ENCODE measurements at regions not wholly inside any gene's neighbourhood (a gene's known extent, or its start where the extent isn't known, plus 50 kb on each side); places are given as distances from the start of the nearest gene placed in this dataset.
"Not testable (repeated sequence)": the region's sequence is repeated elsewhere in the genome, so short reads cannot be mapped to it uniquely, and the experiment has no call there.

GRCh38 chr5:83800201-83800600 is 79.5 kb upstream of the HAPLN1 start:
- DNase-seq: no peak

DNA sequence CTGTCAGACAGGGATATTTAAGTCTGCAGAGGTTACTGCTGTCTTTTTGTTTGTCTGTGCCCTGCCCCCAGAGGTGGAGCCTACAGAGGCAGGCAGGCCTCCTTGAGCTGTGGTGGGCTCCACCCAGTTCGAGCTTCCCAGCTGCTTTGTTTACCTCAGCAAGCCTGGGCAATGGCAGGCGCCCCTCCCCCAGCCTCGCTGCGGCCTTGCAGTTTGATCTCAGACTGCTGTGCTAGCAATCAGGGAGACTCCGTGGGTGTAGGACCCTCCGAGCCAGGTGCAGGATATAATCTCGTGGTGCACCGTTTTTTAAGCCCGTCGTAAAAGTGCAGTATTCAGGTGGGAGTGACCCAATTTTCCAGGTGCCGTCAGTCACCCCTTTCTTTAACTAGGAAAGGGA is 78.4 kb upstream of the HAPLN1 start:
- not testable (repeated sequence) for DNase-seq

DNA sequence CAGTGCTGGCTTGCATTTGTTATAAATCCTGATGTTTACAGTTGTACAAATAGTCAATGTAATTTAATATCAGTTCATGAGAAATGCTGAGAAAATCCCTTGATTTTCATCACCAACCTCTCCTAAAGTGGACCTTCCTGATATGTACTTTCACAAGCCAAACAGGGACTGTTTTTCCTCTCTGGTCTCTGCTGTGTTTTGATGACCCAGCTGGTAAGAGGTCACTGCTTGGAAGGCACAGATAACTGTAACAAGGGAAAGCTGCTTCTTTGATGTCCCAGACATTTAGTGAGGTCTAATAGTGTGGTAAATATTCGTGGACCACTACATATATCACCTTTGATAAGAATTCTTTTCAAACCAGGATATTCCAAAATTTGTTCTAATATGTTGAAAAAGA is 68.7 kb upstream of the HAPLN1 start:
- DNase-seq: no peak

GRCh38 chr5:83787631-83788030 is 67.0 kb upstream of the HAPLN1 start:
- no peak for DNase-seq

DNA sequence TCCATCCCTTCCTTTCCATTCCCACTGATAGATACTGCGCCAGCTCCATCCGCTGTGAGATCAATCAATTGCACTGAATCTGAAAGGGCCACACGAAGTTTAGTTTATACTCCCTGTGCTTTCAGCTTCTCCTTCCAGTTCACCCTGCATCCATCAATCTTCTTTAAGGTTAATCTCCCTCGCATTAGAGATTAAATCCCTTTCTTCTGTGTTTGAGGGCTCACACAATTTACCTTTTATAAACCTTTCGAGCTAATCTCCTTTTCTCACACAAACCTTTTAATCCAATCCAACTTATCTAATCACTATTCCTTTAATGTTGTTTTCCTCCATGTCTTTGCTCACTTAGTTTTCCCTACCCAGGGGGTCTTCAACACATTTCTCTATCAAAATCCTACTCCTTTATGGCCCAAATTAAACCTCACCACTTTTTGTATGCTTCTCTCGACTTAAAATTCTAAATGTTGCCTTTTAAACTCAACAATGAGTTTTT is 64.6 kb upstream of the HAPLN1 start:
- no peak for DNase-seq

DNA sequence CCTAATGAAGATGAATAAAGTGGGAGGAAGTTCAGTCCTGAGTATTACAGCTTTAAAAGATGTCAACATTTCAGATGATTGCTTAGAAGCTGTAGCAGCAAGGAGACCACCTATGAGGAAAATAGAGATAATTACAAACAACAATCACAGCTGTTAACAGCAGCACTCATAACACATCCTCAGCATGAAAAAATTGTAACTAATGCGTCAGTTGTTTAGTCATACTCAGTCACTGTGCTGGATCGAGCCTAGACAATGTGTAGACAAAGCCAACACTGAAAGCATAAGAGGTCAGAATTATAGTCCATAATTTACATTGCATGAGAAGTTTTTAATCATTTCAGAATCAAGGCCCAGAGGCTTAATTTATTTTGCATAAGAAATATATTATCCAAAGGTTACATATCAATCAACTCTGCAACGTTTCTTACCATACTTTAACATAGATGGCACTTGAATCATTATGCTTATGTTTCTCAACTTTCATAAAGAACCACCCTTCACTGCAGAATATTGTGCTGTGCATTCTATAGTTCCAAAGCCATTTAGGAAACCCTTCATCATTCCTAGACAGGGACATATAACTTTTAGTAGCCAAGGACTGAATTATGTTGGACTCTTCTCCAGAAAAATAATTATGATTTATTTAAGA is 60.2 kb upstream of the HAPLN1 start:
- no peak for DNase-seq

- DNase-seq: peak; percentile 13
These were observed 57.2 kb upstream of the HAPLN1 start for GRCh38 chr5:83777856-83778255.

GRCh38 chr5:83776437-83777031 is 55.9 kb upstream of the HAPLN1 start:
- DNase-seq: no peak
